GM18502 (cell line): ENCODE measurements at regions not wholly inside any gene's neighbourhood (a gene's known extent, or its start where the extent isn't known, plus 50 kb on each side); places are given as distances from the start of the nearest gene placed in this dataset.

Source experiments
- ATAC-seq: cut with Tn5 transposase; IDR thresholded peaks from one replicate; pipeline ENCODE4 v1.9.1; 2021; ENCODE audit warnings: mild to moderate bottlenecking; ENCODE audit not compliant: unreplicated experiment, poor library complexity

- no peak for ATAC-seq
Observed at GRCh38 chr14:38788060-38788459, 315.0 kb downstream of the SEC23A start.

GRCh38 chr14:38786921-38787320 lies 316.1 kb downstream of the SEC23A start:
- ATAC-seq: no peak

- no peak for ATAC-seq
Observed at GRCh38 chr14:38777401-38777800, 325.6 kb downstream of the SEC23A start.

- no peak for ATAC-seq
Observed at GRCh38 chr14:38775986-38776385, 327.0 kb downstream of the SEC23A start.

GRCh38 chr14:38774162-38774561 lies 328.9 kb downstream of the SEC23A start:
- no peak for ATAC-seq

GRCh38 chr14:38770251-38770650 lies 332.8 kb downstream of the SEC23A start:
- ATAC-seq: no peak

- no peak for ATAC-seq
Observed at GRCh38 chr14:38762845-38763244, 340.2 kb downstream of the SEC23A start.

- no peak for ATAC-seq
Observed at GRCh38 chr14:38762426-38762825, 340.6 kb downstream of the SEC23A start.

- ATAC-seq: no peak
Observed at GRCh38 chr14:38761033-38761432, 342.0 kb downstream of the SEC23A start.

GRCh38 chr14:38758661-38759060 lies 344.4 kb downstream of the SEC23A start:
- ATAC-seq: no peak

- no peak for ATAC-seq
Observed at GRCh38 chr14:38755036-38755435, 348.0 kb downstream of the SEC23A start.

- ATAC-seq: no peak
Observed at GRCh38 chr14:38752750-38753149, 350.3 kb downstream of the SEC23A start.

GRCh38 chr14:38752341-38752740 lies 350.7 kb downstream of the SEC23A start:
- ATAC-seq: no peak

- no peak for ATAC-seq
Observed at GRCh38 chr14:38751459-38751858, 351.6 kb downstream of the SEC23A start.

- ATAC-seq: no peak
Observed at GRCh38 chr14:38749936-38750335, 353.1 kb downstream of the SEC23A start.

- no peak for ATAC-seq
Observed at GRCh38 chr14:38745861-38746260, 357.2 kb downstream of the SEC23A start.

- ATAC-seq: no peak
Observed at GRCh38 chr14:38743966-38744584, 359.0 kb downstream of the SEC23A start.

- ATAC-seq: no peak
Observed at GRCh38 chr14:38737686-38738407, 365.2 kb downstream of the SEC23A start.

GRCh38 chr14:38735005-38735404 lies 368.0 kb downstream of the SEC23A start:
- ATAC-seq: no peak

- ATAC-seq: no peak
Observed at GRCh38 chr14:38731962-38732361, 371.1 kb downstream of the SEC23A start.

GRCh38 chr14:38730420-38730819 lies 372.6 kb downstream of the SEC23A start:
- ATAC-seq: no peak

GRCh38 chr14:38727731-38728130 lies 375.3 kb downstream of the SEC23A start:
- ATAC-seq: no peak
